ENCODE measurements at regions not wholly inside any gene's neighbourhood (a gene's known extent, or its start where the extent isn't known, plus 50 kb on each side); places are given as distances from the start of the nearest gene placed in this dataset.

- TF ChIP-seq EZH2phosphoT487 (conservative IDR thresholded peaks at IDR 0.05; ENCODE audit: low read length) (no peak), CTCF (IDR thresholded peaks at IDR 0.05; ENCODE audit: insufficient read depth, low read length, poor library complexity, severe bottlenecking) (no peak)
- Histone ChIP-seq H3K36me3 (ENCODE audit: low read length) (no peaks in the 10 kb centered on the region), H3K9me2 (replicated peaks; ENCODE audit: insufficient read depth, low read length) (no peaks in the 10 kb centered on the region), H2AFZ (ENCODE audit: low read depth, low read length, severe bottlenecking) (no peak overlapping the region), H3F3A (ENCODE audit: insufficient read depth) (no peaks in the 10 kb centered on the region), H4K20me1 (ENCODE audit: low read depth, low read length) (no peaks in the 10 kb centered on the region), H3K4me2 (ENCODE audit: low read depth, low read length, poor library complexity, severe bottlenecking) (no peak overlapping the region), H3K27me3 (ENCODE audit: low read length) (no peaks in the 10 kb centered on the region), H3K79me2 (ENCODE audit: insufficient read depth, low read length) (no peaks in the 10 kb centered on the region), H3K4me3 (ENCODE audit: insufficient read depth, low read length, poor library complexity, severe bottlenecking) (no peak overlapping the region), H3K27ac (ENCODE audit: low read depth, low read length) (no peak overlapping the region), H3K9ac (ENCODE audit: low read length) (no peak overlapping the region), H3K9me3 (ENCODE audit: insufficient read depth, low read length) (0 out of 2 replicates have a peak, but pooled peaks cover 3% of the 10 kb centered on the region)
These were observed 257.4 kb upstream of the NOVA1 start for GRCh38 chr14:26855077-26855753.

- Histone ChIP-seq H3K79me2 (ENCODE audit: insufficient read depth, low read length) (no peaks in the 10 kb centered on the region), H3K9ac (ENCODE audit: low read length) (no peak overlapping the region), H3K9me2 (replicated peaks; ENCODE audit: insufficient read depth, low read length) (no peaks in the 10 kb centered on the region), H3K9me3 (ENCODE audit: insufficient read depth, low read length) (0 out of 2 replicates have a peak, but pooled peaks cover 3% of the 10 kb centered on the region), H3K36me3 (ENCODE audit: low read length) (no peaks in the 10 kb centered on the region), H3F3A (ENCODE audit: insufficient read depth) (no peaks in the 10 kb centered on the region), H4K20me1 (ENCODE audit: low read depth, low read length) (no peaks in the 10 kb centered on the region), H3K4me3 (ENCODE audit: insufficient read depth, low read length, poor library complexity, severe bottlenecking) (no peak overlapping the region), H3K27ac (ENCODE audit: low read depth, low read length) (no peak overlapping the region), H3K27me3 (ENCODE audit: low read length) (no peaks in the 10 kb centered on the region), H3K4me2 (ENCODE audit: low read depth, low read length, poor library complexity, severe bottlenecking) (no peak overlapping the region), H2AFZ (ENCODE audit: low read depth, low read length, severe bottlenecking) (no peak overlapping the region)
- TF ChIP-seq EZH2phosphoT487 (conservative IDR thresholded peaks at IDR 0.05; ENCODE audit: low read length) (no peak), CTCF (IDR thresholded peaks at IDR 0.05; ENCODE audit: insufficient read depth, low read length, poor library complexity, severe bottlenecking) (no peak)
These were observed 259.2 kb upstream of the NOVA1 start for GRCh38 chr14:26856876-26857518.

GRCh38 chr14:26859483-26859882, 261.6 kb upstream of the NOVA1 start:
- no peak for TF ChIP-seq EZH2phosphoT487 (conservative IDR thresholded peaks at IDR 0.05; ENCODE audit: low read length)
- TF ChIP-seq CTCF (IDR thresholded peaks at IDR 0.05; ENCODE audit: insufficient read depth, low read length, poor library complexity, severe bottlenecking), result no peak
- Histone ChIP-seq H3K4me2 (ENCODE audit: low read depth, low read length, poor library complexity, severe bottlenecking) (no peak overlapping the region), H2AFZ (ENCODE audit: low read depth, low read length, severe bottlenecking) (no peak overlapping the region), H3F3A (ENCODE audit: insufficient read depth) (no peaks in the 10 kb centered on the region), H3K27ac (ENCODE audit: low read depth, low read length) (no peak overlapping the region), H3K27me3 (ENCODE audit: low read length) (no peaks in the 10 kb centered on the region), H3K79me2 (ENCODE audit: insufficient read depth, low read length) (no peaks in the 10 kb centered on the region), H3K4me3 (ENCODE audit: insufficient read depth, low read length, poor library complexity, severe bottlenecking) (no peak overlapping the region), H4K20me1 (ENCODE audit: low read depth, low read length) (no peaks in the 10 kb centered on the region), H3K9me3 (ENCODE audit: insufficient read depth, low read length) (no peaks in the 10 kb centered on the region), H3K36me3 (ENCODE audit: low read length) (no peaks in the 10 kb centered on the region), H3K9me2 (replicated peaks; ENCODE audit: insufficient read depth, low read length) (no peaks in the 10 kb centered on the region), H3K9ac (ENCODE audit: low read length) (no peak overlapping the region)

Measured in SU-DHL-6 (cell line).